Vagina (tissue), 2 donors: ENCODE measurements at regions not wholly inside any gene's neighbourhood (a gene's known extent, or its start where the extent isn't known, plus 50 kb on each side); places are given as distances from the start of the nearest gene placed in this dataset.

Experiments used
- CTCF ChIP-seq, 3 experiments: fragments of 450-650 bp in 2 of 3; fragments of 200-600 bp in 1 of 3; sonication (generic) in 1 of 3; IDR thresholded peaks; one replicate each; pipeline ENCODE4 v1.5.1; 2017 to 2019; ENCODE audit warnings: antibody characterized with exemption in 3 of 3, mild to moderate bottlenecking in 2 of 3, moderate library complexity in 2 of 3
- POLR2A ChIP-seq, 2 donors: fragments of 450-650 bp; IDR thresholded peaks; one replicate each; pipeline ENCODE4 v1.6.1; 2017; ENCODE audit warnings: antibody characterized with exemption in 2 of 2, mild to moderate bottlenecking in 2 of 2, moderate library complexity in 2 of 2
- POLR2AphosphoS5 ChIP-seq, 2 donors: sonication (generic); formaldehyde crosslinking; IDR thresholded peaks; one replicate each; pipeline ENCODE4 v1.9.0; 2017; ENCODE audit warnings: antibody characterized with exemption in 2 of 2, mild to moderate bottlenecking in 2 of 2, low read depth in 1 of 2; ENCODE audit not compliant: insufficient read depth in 1 of 2

GRCh38 chr1:55679971-55680370, 464.8 kb upstream of the USP24 start:
- TF ChIP-seq CTCF (IDR thresholded peaks at IDR 0.05) (no peak), POLR2A (IDR thresholded peaks at IDR 0.05) (no peak), POLR2AphosphoS5 (IDR thresholded peaks at IDR 0.05; ENCODE audit: insufficient read depth in 1 of 2, low read depth in 1 of 2) (no peak)
